Daoy (cell line): ENCODE measurements at regions not wholly inside any gene's neighbourhood (a gene's known extent, or its start where the extent isn't known, plus 50 kb on each side); places are given as distances from the start of the nearest gene placed in this dataset.
"Not testable (repeated sequence)": the region's sequence is repeated elsewhere in the genome, so short reads cannot be mapped to it uniquely, and the experiment has no call there.

Source experiments
- DNase-seq: peaks from one replicate; pipeline ENCODE4 v3.0.0-alpha.2; 2015; ENCODE audit warnings: low read depth

- no peak for DNase-seq
Observed at GRCh38 chr11:106565326-106565725, 452.9 kb downstream of the GUCY1A2 start.

- DNase-seq, result no peak
Observed at GRCh38 chr11:106568632-106569031, 449.6 kb downstream of the GUCY1A2 start.

- DNase-seq, result not testable (repeated sequence)
Observed at GRCh38 chr11:106577384-106577783, 440.9 kb downstream of the GUCY1A2 start.

- no peak for DNase-seq
Observed at GRCh38 chr11:106581399-106581798, 436.9 kb downstream of the GUCY1A2 start.

- peak; percentile 3 for DNase-seq
Observed at GRCh38 chr11:106585061-106585460, 433.2 kb downstream of the GUCY1A2 start.

GRCh38 chr11:106594751-106595351 lies 423.4 kb downstream of the GUCY1A2 start:
- DNase-seq, result no peak

- DNase-seq, result no peak
Observed at GRCh38 chr11:106601684-106602297, 416.5 kb downstream of the GUCY1A2 start.

- DNase-seq, result peak; percentile 51
Observed at GRCh38 chr11:106608677-106609076, 409.6 kb downstream of the GUCY1A2 start.

- DNase-seq, result no peak
Observed at GRCh38 chr11:106614262-106614661, 404.0 kb downstream of the GUCY1A2 start.

GRCh38 chr11:106619320-106619990 lies 398.8 kb downstream of the GUCY1A2 start:
- DNase-seq, result no peak

- no peak for DNase-seq
Observed at GRCh38 chr11:106621484-106621883, 396.8 kb downstream of the GUCY1A2 start.
